CD4-positive, alpha-beta memory T cell (primary cell): ENCODE measurements at regions not wholly inside any gene's neighbourhood (a gene's known extent, or its start where the extent isn't known, plus 50 kb on each side); places are given as distances from the start of the nearest gene placed in this dataset.

ENCODE experiments used
- CTCF ChIA-PET: fragments of 350-600 bp; sonication (Branson Sonifier 250); formaldehyde crosslinking; loops from one replicate; lab custom pipeline; 2021; ENCODE audit warnings: inconsistent platforms; ENCODE audit not compliant: partially characterized antibody; lab: Charles Lee
- POLR2A ChIA-PET: fragments of 350-600 bp; sonication (Branson Sonifier 250); formaldehyde crosslinking; loops from one replicate; lab custom pipeline; 2021; ENCODE audit not compliant: partially characterized antibody; lab: Charles Lee
- DNase-seq, 5 donors: peaks; one replicate each; pipeline versions ENCODE4 v3.0.0 to v3.0.0-alpha.2; 2020 to 2022; ENCODE audit warnings: mixed read lengths in 1 of 5
- H3K27ac ChIP-seq: one replicate; pipeline ENCODE4 v1.7.0; 2013; ENCODE audit warnings: low read depth, low read length
- H3K27me3 ChIP-seq: 2 replicates; pipeline ENCODE4 v1.7.0; 2013; ENCODE audit warnings: mild to moderate bottlenecking, low read length, moderate library complexity; ENCODE audit not compliant: insufficient read depth
- H3K36me3 ChIP-seq: 2 replicates; pipeline ENCODE4 v1.7.0; 2013; ENCODE audit warnings: mild to moderate bottlenecking, low read length, moderate library complexity; ENCODE audit not compliant: insufficient read depth
- H3K4me1 ChIP-seq: 2 replicates; pipeline ENCODE4 v1.7.0; 2013; ENCODE audit warnings: mild to moderate bottlenecking, low read length, moderate library complexity; ENCODE audit not compliant: insufficient read depth
- H3K4me3 ChIP-seq, 2 donors: one replicate each; pipeline ENCODE4 v1.7.0; 2013; ENCODE audit warnings: low read length in 2 of 2, mild to moderate bottlenecking in 1 of 2
- H3K9me3 ChIP-seq, 2 donors: one replicate each; pipeline ENCODE4 v1.7.0; 2013; ENCODE audit warnings: low read length in 2 of 2, control low read depth in 1 of 2; ENCODE audit not compliant: control insufficient read depth in 1 of 2
- H3K27ac Mint-ChIP-seq, 7 donors: one replicate each; pipeline ENCODE4 v1.8.0; 2020 to 2021; ENCODE audit warnings: mixed read lengths in 7 of 7, mild to moderate bottlenecking in 6 of 7, inconsistent platforms in 3 of 7, moderate library complexity in 3 of 7
- H3K27me3 Mint-ChIP-seq, 2 donors: one replicate each; pipeline ENCODE4 v1.8.0; 2020 to 2021; ENCODE audit warnings: mixed read lengths in 2 of 2
- H3K36me3 Mint-ChIP-seq, 2 donors: one replicate each; pipeline ENCODE4 v1.8.0; 2020 to 2021; ENCODE audit warnings: mixed read lengths in 2 of 2, inconsistent platforms in 1 of 2, mild to moderate bottlenecking in 1 of 2
- H3K4me1 Mint-ChIP-seq, 4 donors: one replicate each; pipeline ENCODE4 v1.8.0; 2020 to 2021; ENCODE audit warnings: mixed read lengths in 4 of 4, mild to moderate bottlenecking in 1 of 4
- H3K4me3 Mint-ChIP-seq, 8 donors: one replicate each; pipeline ENCODE4 v1.8.0; 2020 to 2021; ENCODE audit warnings: mixed read lengths in 8 of 8, mild to moderate bottlenecking in 7 of 8, moderate library complexity in 6 of 8, inconsistent platforms in 3 of 8
- H3K9me3 Mint-ChIP-seq, 8 donors: one replicate each; pipeline ENCODE4 v1.8.0; 2020 to 2021; ENCODE audit warnings: mixed read lengths in 8 of 8, mild to moderate bottlenecking in 5 of 8, inconsistent platforms in 3 of 8, moderate library complexity in 1 of 8
- intact Hi-C: fragments of 100-400 bp; cut with micrococcal nuclease; formaldehyde crosslinking; loops from one replicate; pipeline ENCODE4 v1.15.1; 2023

- POLR2A ChIA-PET, result no interaction called here
Measured at GRCh38 chrX:140563893-140564292, 59.0 kb upstream of the SOX3 start.

More at GRCh38 chrX:140563893-140564292, 59.0 kb upstream of the SOX3 start:
- H3K4me3 Mint-ChIP-seq, result no peak overlapping the region
- H3K4me3 ChIP-seq, result no peak overlapping the region
- no peaks in the 10 kb centered on the region for H3K4me1 ChIP-seq
- H3K27ac ChIP-seq, result no peak overlapping the region
- intact Hi-C loops, result no loop called here
- H3K27me3 ChIP-seq, result no peaks in the 10 kb centered on the region
- CTCF ChIA-PET, result no interaction called here
- no peaks in the 10 kb centered on the region for H3K36me3 Mint-ChIP-seq
- H3K9me3 Mint-ChIP-seq, result peaks cover 0 to 7% (median 0%) of the 10 kb centered on the region in 8 donors
- no peaks in the 10 kb centered on the region for H3K27me3 Mint-ChIP-seq
- H3K36me3 ChIP-seq, result no peaks in the 10 kb centered on the region
- no peaks in the 10 kb centered on the region for H3K4me1 Mint-ChIP-seq
- no peaks in the 10 kb centered on the region for H3K9me3 ChIP-seq
- no peak overlapping the region for H3K27ac Mint-ChIP-seq
- no peak for DNase-seq
